ENCODE measurements at regions not wholly inside any gene's neighbourhood (a gene's known extent, or its start where the extent isn't known, plus 50 kb on each side); places are given as distances from the start of the nearest gene placed in this dataset.

DNA sequence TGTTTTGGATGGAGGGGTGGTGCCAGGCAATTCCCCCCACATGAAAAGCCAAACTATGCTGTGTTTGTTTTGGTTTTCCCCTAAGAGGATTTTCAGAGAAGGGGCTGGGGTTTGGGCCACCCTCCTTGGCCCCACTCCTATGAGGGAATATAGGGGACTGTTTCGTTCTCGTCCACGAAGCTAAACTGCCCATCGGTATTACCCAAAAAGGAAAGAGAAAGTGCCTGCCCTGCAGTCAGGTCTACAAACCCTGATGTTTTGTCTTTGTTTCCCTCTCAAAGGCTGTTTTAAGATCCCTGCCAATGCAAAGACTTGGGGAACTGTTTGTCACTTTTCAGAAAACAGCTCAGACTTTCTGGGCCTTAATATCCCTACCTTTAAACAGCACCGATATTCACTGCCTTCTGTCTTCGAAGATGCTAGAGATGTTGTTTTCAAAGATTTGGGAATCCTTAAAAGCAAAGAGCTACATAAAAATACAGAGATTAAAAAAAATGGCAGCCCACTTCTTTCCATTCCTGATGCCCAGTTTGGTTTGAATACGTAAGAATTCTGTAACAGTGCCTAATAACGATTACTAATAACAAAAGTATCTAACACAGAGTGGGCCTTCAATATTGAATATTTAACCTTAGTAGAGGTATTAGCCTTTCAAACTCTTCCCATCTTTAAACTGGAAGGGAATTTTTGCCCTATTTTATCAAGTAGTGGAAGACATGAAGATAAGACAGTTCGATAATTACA is 518.4 kb downstream of the MED13L start:
- DNase-seq (ENCODE audit: low read depth) = no peak

DNA sequence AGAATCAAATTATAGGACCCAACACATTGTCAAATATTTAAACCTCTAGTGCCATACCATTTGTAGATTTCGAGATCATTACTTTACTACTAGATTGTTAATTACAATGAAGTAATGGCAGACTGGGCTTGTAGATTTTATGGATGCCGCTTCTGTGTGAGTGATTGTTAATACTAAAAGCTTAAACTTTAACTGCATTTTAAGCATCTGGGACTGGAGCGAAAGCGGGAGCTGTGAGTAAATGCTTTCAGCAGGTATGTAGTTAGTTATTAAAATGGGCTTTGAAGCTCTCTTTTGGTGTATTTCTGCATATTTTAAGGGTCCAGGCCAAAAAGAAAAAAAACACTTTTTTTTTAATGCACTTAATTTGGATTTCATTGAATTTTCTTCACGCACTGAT is 519.3 kb downstream of the MED13L start:
- DNase-seq (ENCODE audit: low read depth) = no peak

DNA sequence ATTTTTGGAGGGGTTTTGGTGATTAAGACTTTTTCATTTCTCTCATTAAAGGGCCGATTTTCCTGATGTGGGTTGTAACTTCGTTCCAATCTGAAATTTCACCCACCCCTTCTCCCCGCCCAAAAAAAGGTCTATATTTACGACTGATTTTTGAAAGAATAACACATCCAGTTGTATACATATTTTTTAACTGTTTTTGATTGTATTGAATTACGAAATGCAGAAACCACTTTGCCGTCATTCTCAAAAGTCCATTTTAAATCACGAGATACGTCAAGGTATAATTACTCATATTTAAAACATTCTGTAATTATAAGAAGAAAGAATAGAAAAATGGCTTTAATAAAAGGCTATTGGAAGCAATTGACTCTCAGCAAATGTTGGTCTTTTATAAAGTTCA is 520.7 kb downstream of the MED13L start:
- no peak for DNase-seq (ENCODE audit: low read depth)

DNA sequence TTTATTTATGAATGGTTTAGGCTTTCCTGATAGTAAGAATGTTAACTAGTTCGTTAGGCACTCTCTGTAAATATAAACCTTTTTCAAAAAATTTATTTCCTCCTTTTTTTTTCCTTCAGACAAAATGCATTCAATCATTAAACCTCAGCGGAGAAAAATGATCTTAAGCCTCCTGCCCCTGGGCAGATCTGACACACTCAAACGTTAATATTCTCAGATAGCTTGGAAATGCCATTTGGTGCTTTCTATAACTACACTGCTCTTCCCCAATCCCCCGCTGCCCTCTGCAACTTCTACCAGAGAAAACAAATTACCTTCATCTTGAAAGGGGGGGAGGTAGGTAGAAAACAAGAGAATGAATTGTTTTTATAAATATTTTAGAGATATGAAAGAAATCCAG is 521.2 kb downstream of the MED13L start:
- DNase-seq (ENCODE audit: low read depth) = no peak

DNA sequence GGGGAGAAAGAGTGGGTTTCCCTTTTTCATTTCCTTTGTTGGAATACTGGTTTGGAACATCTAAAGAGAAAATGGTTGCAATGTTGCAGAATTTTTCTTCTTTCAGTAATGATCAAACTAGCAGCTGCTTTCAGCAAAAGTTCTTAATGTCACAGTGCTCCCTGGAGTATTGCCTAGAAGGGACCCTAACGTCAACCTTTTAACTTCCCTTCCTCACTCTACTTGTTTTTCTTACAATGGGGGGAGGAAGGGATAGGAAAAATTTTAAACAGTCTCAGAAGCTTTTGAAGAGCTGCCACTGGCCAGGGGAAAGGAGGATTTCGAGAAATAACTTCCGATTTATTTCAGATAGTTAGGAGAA is 521.8 kb downstream of the MED13L start:
- DNase-seq (ENCODE audit: low read depth) = no peak

DNA sequence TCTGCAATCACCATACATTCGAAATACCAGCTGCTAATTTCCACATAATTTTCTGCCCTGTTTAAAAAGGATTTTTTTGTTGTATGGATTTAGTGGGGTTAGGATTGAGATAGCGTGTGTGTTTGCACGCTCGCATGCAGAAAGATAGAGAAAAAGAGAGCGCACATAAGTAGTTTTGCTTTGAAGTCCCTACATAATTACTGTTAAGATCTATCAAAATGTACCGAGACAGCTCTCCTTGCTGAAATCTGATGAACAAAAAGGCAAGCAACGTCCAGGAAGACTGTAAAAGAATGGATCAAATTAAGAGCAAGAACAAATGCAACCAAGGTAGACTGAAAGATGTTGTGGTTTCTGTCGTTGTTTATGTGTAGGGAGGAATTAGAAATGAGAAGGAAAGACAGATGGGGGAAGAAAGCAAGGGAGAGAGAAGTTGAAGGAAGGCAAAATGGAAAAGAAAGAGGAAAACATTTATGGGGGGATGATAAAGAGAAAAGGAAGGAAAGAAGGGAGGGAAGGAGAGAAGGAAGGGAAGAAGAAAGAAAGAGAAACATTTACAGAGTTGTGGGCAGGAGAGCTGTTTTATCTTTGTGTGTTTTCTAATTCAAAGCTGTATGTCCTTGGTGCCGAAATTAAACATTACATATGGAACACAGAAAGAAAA is 522.3 kb downstream of the MED13L start:
- DNase-seq (ENCODE audit: low read depth) = no peak

DNA sequence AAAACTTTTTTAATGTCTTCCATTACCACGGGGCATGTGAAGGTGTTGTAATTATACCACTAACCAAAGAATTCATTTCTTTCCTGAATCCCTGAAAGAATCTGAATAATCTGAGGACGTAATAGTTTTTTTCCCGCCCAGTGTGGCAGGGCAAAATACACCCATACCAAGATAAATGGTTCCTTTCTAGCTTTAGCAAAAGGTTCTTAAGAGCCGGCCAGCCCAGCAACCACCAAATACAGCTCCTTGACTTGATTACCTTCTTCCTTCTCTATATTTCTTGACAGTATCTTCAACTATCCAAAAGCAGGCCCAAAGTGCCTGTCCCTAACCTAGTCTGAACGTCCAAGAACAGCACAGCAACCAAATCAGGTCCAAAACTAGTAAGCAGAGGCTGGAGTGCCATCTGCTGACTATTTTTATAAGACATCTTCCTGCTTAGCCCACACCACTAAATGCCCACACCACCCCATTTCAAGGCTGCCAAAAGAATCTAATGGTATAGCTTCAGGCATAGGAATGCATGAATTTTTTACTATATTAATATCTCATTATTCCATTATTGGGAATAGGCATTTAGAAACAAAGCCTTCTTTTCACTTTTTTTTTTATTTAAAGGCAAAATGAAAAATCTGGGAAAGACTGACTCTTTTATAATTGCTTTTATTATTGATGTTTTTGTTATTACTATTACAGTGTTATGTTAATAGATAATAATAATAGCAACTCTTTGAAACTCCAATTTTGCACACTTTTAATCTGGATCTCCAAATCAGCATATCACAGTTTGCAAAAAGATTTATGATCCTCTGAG is 524.4 kb downstream of the MED13L start:
- DNase-seq (ENCODE audit: low read depth) = peak; percentile 55

DNA sequence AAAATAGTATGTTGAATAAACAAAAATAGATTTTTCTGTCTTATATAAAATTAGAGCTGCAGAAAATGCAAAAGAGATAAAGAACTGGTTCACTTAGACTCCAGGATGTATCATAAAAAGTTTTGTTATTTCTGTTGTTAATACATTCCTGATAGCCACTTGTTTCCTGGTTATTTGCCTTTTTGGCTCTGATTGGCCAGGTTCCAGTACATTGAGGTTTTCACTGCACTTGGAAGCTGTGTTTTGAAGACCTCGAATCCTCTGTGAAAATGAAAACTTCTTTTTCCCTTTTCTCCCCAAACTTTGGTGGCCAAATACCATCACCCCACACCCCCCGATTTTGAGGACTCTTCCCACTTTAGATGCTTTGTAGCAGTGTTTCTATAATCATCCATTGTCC is 525.3 kb downstream of the MED13L start:
- no peak for DNase-seq (ENCODE audit: low read depth)

DNA sequence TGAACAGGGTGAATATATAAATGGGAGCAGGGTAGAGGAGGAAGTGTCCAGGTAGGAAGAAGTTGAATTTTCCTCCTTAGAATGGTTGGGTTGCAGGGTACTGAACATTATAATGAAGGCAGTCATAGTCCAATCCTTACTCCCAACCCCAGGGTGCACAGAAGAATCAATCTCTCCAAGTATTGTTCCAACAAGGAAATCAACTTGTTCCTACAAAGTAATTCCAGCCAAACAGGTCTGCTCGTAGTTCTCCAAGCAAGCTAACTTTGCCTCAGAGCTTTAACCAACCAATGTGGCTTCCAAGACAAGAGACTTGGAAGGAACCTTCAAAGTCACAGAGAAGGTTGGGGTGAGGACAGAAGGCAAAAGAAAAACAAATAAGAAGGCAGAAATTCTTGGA is 527.2 kb downstream of the MED13L start:
- DNase-seq (ENCODE audit: low read depth) = no peak

DNA sequence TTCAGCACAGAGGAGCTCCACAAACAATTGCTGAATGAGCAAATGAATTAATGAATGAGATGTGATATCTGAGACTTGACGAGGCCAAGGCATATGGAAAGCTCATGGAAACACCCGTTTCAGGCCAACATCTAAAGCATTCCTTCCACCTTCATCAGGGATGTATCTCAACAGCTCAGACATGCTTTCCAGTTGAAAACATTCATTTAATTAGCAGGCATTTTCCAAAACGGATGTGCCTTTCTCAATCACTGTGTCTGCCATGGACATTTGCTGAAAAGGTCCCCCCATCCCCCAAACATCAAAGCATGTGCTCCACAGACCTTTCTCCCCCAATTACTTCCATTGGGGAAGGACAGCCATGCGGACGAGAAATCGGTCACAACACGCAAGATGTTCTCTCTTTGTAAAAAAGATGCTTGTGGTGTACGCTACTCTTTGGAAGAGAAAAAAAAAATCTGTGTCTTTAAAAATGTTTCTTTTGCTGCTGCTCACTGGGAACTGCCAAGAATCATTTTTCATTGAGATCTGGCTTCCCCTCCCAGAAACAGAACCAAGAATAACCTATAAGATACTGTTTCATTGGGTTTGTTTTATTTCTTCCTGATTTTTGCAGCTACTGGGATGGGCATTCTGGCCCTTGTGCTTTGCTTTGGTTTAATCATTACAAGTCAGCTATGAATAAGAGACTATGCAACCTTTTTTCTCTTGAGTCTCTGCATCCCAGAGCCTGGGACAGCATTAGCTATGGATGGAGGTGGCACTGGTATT is 528.2 kb downstream of the MED13L start:
- no peak for DNase-seq (ENCODE audit: low read depth)

DNA sequence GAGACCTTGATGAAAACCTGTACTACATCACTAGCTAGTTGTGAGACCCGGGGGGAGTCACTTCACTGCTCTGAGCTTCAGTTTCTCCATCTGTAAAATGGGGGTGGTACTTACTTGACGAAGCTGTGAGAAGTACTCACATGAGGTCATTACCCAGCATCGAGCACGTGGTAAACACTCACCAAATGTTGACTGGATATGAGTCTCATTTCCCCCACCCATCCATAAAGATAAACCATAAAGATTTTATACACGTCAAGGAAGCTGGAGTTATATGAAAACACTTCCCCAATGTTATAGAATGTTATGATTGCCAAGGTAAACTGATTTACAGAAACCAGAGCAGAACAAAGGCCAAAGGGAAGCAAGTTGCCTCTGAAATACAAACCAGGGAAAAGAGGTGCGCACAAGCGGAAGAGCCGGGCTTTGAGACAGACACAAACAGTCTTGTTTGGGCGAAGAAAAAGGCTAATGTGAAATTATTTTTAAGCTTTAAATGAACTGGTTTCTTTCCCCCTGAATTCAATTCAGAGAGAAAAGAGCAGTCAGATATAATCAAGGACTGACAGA is 536.8 kb downstream of the MED13L start:
- no peak for DNase-seq (ENCODE audit: low read depth)

DNA sequence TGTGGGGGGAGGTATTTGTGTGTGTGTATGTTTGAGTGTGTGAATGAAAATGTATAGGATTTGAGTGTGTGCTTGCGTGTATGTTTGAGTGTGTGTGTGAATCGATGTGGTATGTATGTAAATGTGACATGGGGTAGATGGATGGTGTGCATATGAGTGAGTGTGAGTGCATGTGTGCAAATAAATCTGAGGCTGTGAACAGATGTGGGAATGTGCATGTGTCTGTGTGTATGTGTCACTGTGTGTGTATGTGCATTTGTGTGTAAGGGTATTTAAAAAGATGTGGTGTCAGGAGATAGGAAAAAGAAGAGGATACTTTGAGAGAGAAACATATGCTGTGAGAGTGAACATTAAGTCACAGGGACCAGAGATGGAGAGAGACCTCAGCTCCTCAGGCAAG is 539.6 kb downstream of the MED13L start:
- no peak for DNase-seq (ENCODE audit: low read depth)

DNA sequence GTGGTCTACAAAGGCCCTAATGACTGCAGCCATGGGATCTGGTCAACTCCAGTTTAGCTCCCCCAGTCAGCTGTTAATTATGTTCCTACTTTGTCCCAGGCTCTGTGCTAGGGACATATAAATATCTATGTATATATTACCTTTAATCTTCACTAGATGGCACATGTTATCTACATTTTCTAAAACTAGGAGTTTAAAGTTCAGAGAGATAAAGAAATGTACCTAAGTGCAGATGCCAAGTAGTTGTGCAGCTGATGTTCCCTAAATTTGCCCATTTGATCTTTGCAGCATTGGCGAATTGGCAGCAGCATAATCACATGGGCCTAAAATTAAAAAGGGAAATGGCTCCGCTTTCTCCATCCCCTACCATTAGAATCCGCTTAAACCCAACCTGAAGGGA is 541.1 kb downstream of the MED13L start:
- DNase-seq (ENCODE audit: low read depth) = no peak

DNA sequence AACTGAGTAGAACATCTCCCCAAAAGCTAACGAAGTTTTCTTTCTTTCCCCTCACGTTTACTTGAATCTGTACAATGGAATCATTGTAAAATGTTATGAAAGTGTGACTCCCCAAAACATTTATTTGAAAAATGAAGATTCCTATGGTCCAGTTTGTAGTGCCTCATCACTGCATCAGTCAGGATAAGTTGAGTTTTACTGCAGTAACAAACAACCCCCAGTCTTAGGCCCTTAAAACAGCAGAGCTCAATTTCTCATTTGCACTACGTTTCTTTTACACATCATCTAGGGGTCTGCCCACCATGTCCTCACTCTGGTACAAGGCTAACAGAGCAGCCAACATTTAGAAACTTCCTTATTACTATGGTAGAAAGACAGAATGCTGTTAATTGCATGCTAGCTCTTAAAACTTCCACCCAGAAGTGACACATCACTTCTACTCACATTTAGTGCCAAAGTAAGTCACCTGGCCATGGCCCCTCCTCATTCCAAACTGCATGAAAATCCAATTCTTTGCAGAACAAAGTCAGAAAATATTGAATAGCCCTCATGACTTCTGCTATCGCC is 546.4 kb downstream of the MED13L start:
- DNase-seq (ENCODE audit: low read depth) = no peak

DNA sequence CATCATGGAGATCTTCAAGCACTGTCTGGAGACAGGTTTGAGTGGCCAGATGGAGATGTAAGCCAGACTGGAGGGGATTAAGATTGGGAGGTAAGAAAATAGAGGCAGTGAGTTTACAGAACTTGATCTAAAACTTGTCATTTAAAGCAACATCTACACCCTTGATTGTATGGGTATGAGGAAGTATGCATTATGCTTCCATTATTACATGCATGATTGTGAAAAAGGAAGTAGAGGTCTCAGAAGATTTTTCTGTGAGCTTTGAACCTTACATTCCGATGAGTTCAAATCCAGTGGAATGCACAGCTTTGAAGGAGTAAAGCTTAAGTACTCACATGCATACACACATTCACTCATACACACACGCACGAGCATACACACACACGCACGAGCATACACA is 550.8 kb downstream of the MED13L start:
- DNase-seq (ENCODE audit: low read depth) = no peak

DNA sequence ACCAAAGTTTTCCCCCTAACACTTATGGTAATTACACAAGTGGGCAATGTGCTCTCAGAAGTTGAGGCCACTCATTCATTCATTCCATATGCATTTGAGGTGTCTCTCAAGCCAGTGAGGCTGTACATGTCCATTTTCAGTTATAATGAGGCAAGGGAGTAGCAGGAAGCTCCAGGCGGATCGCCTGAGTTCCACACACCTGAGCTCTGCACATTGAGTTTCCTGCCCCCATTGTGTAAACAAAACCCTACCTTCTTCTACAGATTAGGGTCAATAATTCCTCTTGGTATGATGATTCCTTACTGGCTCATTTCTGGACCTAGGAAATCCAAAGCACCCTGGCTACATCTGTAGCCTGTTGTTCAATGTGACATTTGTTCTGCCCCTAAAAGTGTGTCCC is 555.3 kb downstream of the MED13L start:
- no peak for DNase-seq (ENCODE audit: low read depth)

DNA sequence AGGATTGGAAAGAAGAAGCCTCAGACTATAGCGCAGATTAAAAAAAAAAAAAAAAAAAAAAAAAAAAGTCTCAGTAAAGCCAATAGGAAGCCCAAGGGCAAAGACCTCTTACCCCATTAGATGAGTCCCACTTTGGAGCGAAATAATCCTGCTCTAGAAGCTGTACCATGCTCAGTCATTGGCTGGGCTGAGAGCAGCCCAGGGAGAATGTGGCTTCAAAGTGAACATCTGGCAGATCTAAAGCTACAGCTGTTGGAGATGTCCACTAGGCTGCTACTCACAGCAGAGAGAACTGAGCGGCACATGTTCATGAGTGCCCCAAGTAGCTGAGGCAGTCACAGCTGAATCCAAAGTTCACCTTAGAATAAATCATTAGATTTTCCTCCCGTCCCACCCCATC is 560.9 kb downstream of the MED13L start:
- DNase-seq (ENCODE audit: low read depth) = no peak

DNA sequence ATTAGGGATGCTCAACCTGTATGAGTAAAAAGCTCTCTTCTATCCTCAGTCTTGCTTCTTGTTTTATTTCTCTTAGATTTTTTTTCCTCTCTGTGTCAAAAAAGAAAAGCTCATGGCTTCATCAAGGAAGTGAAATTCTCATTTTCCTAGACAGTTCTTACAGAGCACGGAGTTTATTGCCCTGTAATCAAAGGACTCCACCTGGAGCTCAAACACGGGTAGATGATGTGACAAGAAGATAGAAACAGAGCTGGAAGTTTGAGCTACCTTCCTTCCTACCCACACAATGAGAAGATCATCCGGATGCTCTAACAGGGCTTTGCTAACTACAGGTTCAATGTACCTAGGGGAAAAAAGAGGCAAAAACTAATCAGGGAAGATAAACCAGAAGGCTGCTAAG is 564.8 kb downstream of the MED13L start:
- DNase-seq (ENCODE audit: low read depth) = no peak

DNA sequence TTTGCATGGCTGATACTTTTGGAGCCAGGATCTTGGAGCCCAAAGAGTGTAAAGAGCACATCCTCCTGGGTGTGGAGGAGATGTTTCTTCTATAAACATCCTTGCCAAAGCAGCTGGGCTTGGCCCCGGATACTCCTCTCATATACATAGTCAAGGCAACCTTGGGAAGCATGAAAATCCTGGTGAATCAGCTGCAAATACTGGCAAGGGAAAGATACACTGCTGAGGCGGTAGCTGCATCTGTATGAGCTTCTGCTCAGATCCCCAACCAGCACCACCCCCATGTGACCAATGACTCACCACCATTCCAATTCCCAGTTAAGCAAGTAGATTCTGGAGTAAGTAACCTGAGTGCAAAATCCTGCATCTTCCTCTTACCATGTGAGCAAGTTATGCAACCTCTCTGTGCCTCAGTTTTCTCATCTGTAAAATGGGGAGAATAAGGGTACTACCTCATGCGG is 567.4 kb downstream of the MED13L start:
- no peak for DNase-seq (ENCODE audit: low read depth)

DNA sequence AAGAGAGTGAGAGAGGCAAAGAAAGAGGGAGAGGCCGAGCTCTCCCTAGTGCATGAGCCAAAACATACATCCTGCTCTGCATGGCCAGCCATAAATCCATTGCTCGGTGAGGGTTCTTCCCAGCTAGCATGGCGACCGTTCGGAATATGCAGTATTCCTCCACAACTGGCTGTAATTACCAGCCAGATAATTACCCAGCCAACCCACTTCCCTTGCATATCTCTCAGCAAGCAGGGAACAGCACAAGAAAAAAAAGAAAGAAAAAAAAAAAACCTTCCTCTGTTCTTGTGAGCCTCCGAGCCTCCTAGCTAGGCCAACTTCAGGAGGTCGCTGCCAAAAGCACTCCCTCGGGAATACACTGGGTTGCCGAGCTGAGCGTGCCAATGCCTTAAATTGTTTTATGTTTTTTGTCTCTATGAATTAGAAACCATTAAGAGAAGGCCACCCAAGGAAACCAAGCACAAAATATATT is 567.9 kb downstream of the MED13L start:
- DNase-seq (ENCODE audit: low read depth) = no peak

DNA sequence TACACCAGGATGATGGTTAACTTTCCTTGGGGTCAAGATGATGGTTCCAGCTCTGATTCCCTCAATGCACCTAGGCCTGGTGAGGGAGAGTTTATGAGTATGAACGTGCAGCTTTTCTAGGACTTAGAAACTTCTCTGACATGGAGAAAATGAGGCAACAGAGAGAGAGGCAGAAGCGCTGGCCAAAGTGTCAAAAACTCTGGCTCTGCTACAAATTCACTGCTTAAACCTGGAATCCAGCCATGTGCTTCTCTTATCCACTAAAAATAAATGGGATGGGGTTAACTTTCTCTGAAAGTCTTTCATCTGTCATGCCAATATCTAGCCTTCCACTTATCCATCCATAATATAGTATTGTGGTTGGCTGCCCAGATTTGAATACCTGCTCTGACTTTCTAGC is 568.7 kb downstream of the MED13L start:
- DNase-seq (ENCODE audit: low read depth) = no peak
